ENCODE measurements at regions not wholly inside any gene's neighbourhood (a gene's known extent, or its start where the extent isn't known, plus 50 kb on each side); places are given as distances from the start of the nearest gene placed in this dataset.

DNA sequence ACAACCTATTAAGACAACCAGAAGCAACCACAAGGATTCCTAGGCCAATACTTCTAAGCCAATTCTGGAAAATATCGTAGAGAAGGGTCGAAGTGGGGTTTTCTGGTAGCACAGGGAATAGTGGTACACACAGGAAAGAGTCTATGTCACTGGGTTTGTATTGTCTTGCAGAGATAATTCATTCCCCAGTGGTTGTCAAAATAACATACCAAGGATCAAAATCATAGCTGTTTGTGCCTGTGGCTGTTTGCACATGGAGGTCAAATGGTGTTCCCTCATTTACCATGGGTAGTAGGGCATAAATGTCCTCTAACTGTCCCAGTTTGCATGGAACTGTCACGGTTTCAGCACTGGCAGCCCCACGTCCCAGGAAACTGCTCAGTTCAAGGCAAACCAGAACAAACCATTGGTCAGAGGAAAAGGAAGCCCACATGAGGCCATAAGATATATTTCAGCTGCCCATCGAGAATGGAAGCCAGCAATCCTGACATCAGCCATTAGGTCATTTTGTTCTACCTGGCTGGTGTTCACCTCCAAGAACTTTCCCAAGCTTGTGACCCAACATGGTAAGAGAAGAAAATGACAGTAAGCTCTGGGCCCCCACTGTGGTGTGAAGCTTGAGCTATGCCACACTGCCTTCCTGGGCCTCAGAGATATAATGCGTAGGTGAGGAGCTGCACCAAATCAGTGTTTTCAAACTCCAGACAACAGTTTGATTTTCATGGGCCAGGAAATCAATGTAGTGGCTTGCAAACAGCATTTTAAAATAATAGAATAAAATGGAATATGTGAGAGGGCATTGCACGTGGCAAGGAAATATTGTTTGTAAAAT, 53.9 kb upstream of the NFE2L3 start:
- TF ChIP-seq, protein P1, sequence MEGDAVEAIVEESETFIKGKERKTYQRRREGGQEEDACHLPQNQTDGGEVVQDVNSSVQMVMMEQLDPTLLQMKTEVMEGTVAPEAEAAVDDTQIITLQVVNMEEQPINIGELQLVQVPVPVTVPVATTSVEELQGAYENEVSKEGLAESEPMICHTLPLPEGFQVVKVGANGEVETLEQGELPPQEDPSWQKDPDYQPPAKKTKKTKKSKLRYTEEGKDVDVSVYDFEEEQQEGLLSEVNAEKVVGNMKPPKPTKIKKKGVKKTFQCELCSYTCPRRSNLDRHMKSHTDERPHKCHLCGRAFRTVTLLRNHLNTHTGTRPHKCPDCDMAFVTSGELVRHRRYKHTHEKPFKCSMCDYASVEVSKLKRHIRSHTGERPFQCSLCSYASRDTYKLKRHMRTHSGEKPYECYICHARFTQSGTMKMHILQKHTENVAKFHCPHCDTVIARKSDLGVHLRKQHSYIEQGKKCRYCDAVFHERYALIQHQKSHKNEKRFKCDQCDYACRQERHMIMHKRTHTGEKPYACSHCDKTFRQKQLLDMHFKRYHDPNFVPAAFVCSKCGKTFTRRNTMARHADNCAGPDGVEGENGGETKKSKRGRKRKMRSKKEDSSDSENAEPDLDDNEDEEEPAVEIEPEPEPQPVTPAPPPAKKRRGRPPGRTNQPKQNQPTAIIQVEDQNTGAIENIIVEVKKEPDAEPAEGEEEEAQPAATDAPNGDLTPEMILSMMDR (IDR thresholded peaks at IDR 0.05; ENCODE audit: insufficient read depth, low read length, poor library complexity, severe bottlenecking): no peak
- H3K36me3 ChIP-seq (ENCODE audit: control insufficient read depth, insufficient read depth, low read length): no peaks in the 10 kb centered on the region
- no peak for DNase-seq (ENCODE audit: low read depth)
- no peak overlapping the region for H3K4me3 ChIP-seq (ENCODE audit: low read depth, low read length)
- no peaks in the 10 kb centered on the region for H3K27me3 ChIP-seq (ENCODE audit: control insufficient read depth, insufficient read depth, low read length)

DNA sequence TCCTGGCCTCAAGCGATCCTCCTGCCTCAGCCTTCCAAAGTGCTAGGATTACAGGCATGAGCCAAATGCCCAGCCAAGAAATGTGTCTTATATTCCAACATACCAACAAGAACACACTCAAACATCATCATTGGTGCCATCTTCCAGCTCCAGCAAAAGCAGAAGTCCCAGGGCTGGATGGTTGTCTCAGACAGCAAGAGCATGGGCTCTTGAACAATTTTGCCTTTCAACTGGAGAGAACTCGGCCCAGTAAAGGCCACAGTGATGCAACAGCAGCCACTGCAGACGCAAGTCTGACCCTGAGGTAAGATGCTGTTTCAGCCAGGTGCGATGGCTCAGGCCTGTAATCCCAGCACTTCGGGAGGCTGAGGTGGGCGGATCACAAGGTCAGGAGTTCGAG, 52.8 kb upstream of the NFE2L3 start:
- no peaks in the 10 kb centered on the region for H3K27me3 ChIP-seq (ENCODE audit: control insufficient read depth, insufficient read depth, low read length)
- H3K36me3 ChIP-seq (ENCODE audit: control insufficient read depth, insufficient read depth, low read length): no peaks in the 10 kb centered on the region
- DNase-seq (ENCODE audit: low read depth): no peak
- no peak overlapping the region for H3K4me3 ChIP-seq (ENCODE audit: low read depth, low read length)
- TF ChIP-seq, protein P1 (IDR thresholded peaks at IDR 0.05; ENCODE audit: insufficient read depth, low read length, poor library complexity, severe bottlenecking): no peak

DNA sequence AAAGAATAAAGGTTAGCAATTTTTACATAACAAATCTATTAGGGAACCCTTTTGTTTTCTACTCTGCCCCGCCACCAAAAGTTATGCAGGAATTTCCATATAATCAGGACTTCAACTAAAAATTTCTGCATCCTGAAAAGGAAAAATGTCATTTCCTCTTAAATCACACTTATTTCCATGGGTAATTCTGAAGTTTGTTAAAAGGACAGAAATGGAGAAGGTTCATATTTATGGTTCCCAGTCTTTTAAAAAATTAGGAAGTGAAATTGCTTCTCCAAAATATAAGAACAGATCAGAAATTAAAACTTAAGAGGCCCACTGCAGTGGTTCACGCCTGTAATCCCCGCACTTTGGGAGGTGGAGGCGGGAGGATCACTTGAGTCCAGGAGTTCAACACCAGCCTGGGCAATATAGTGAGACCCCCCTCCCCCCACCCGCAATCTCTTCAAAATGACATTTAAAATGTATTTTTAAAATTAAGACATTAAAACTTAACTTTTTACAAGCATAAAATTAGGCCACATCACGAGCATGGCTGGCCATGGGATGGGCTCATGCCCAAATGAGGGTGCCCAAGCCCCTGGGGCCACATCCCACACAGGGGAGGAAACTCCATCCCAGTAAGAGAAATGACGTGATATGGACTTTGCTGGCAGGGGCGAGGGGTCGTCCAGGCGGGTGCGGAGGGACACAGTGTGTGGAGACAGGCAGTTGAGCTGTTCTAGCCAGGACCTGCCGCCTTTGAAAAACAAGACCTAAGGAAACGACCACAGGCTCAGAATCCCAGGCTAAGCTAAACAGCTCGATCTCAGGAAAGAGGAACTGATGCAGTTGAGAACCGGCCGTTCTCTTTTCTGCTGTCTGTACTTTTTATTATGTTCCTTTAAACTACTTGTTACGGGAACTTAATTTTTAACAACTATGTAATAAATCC, 51.3 kb upstream of the NFE2L3 start:
- TF ChIP-seq, protein P1 (IDR thresholded peaks at IDR 0.05; ENCODE audit: insufficient read depth, low read length, poor library complexity, severe bottlenecking): no peak
- no peaks in the 10 kb centered on the region for H3K27me3 ChIP-seq (ENCODE audit: control insufficient read depth, insufficient read depth, low read length)
- no peak for DNase-seq (ENCODE audit: low read depth)
- no peak overlapping the region for H3K4me3 ChIP-seq (ENCODE audit: low read depth, low read length)
- H3K36me3 ChIP-seq (ENCODE audit: control insufficient read depth, insufficient read depth, low read length): no peaks in the 10 kb centered on the region

DNA sequence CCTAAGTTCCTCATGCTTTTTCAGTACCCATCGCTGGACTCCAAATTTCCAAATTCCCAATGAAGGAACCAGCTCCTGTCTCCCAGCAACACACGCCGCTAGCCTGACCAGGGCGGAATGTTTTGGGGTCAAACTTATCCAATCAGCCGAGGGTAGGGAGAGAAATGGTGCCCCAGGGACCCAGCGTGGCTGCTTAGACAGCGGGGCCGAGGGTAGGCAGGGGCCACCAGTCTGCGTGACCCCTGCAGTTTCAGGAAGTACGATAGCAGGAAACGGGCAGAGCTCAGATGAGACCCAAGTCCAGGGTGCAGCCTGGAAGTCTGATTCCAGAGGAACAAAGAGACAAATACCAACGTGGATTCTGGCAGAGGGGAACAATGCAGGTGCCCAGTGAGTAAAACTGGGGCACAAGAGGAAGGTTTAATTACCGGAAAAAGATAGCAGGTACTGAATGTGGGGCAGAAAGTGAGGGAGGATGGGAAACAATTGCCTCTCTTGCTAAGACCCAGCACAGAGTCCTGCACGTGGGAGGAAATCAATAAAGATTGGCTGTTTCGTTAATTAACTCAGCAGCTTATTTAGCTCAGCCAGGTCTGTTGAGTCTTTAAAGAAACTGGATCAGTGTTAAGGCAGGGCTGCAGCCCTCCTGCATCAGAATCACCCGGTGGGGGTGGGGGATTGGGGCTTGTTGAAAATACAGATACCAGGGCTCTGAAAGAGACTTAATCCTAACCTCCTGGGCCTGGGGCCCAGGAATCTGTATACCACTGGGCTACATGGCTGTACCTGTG, 50.4 kb upstream of the NFE2L3 start:
- no peaks in the 10 kb centered on the region for H3K27me3 ChIP-seq (ENCODE audit: control insufficient read depth, insufficient read depth, low read length)
- H3K4me3 ChIP-seq (ENCODE audit: low read depth, low read length): no peak overlapping the region
- TF ChIP-seq, protein P1 (IDR thresholded peaks at IDR 0.05; ENCODE audit: insufficient read depth, low read length, poor library complexity, severe bottlenecking): no peak
- DNase-seq (ENCODE audit: low read depth): no peak
- no peaks in the 10 kb centered on the region for H3K36me3 ChIP-seq (ENCODE audit: control insufficient read depth, insufficient read depth, low read length)

DNA sequence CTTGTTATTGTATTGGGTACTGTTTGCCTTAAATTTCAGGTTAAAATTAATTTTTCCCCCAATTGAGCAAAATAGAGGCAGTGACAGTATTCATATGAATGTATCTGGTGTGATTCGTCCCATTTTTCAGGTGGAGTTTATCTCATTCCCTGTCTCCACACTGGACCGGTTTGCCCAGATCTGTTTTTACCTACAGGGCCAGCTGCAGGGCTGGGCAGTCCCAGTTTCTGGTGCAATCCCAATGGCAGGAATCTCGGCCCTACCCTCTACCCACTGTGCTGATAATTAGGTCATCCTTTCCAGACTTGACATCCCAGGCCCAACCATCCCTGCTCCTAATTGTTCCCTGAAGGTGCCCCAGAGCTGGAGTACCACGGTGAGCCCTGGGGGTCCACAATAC, 49.8 kb upstream of the NFE2L3 start:
- TF ChIP-seq, protein P1 (IDR thresholded peaks at IDR 0.05; ENCODE audit: insufficient read depth, low read length, poor library complexity, severe bottlenecking): no peak
- no peak for DNase-seq (ENCODE audit: low read depth)
- no peak overlapping the region for H3K4me3 ChIP-seq (ENCODE audit: low read depth, low read length)
- no peaks in the 10 kb centered on the region for H3K27me3 ChIP-seq (ENCODE audit: control insufficient read depth, insufficient read depth, low read length)
- H3K36me3 ChIP-seq (ENCODE audit: control insufficient read depth, insufficient read depth, low read length): no peaks in the 10 kb centered on the region
